Fibroblast of lung (primary cell): ENCODE measurements at regions not wholly inside any gene's neighbourhood (a gene's known extent, or its start where the extent isn't known, plus 50 kb on each side); places are given as distances from the start of the nearest gene placed in this dataset.

Experiments used
- DNase-seq, 2 donors: peaks; one replicate each; pipeline versions ENCODE4 v3.0.0 to v3.0.0-alpha.2; 2010; ENCODE audit warnings: low read depth in 2 of 2
- H2AFZ ChIP-seq: 2 replicates; pipeline ENCODE4 v1.5.1; 2012; ENCODE audit warnings: low read length, control low read depth, inconsistent platforms
- H3K27ac ChIP-seq: 2 replicates; pipeline ENCODE4 v1.5.1; 2011; ENCODE audit warnings: low read length, control low read depth; ENCODE audit not compliant: insufficient read depth
- H3K27me3 ChIP-seq: 2 replicates; pipeline ENCODE4 v1.5.1; 2011; ENCODE audit warnings: mild to moderate bottlenecking, low read length; ENCODE audit not compliant: control insufficient read depth, insufficient read depth
- H3K36me3 ChIP-seq: 2 replicates; pipeline ENCODE4 v1.5.1; 2011; ENCODE audit warnings: low read length; ENCODE audit not compliant: control insufficient read depth, insufficient read depth
- H3K4me1 ChIP-seq: 2 replicates; pipeline ENCODE4 v1.5.1; 2011; ENCODE audit warnings: low read length; ENCODE audit not compliant: control insufficient read depth, insufficient read depth; ENCODE audit errors: extremely low read depth
- H3K4me2 ChIP-seq: 2 replicates; pipeline ENCODE4 v1.5.1; 2011; ENCODE audit warnings: low read length, control low read depth; ENCODE audit not compliant: insufficient read depth; ENCODE audit errors: extremely low read depth
- H3K4me3 ChIP-seq, 4 experiments: fragments of 200-600 bp in 1 of 4; sonication (generic) in 1 of 4; replicated peaks in 1 of 4; 2 replicates each; pipeline ENCODE4 v1.5.1; 2011 to 2016; ENCODE audit warnings: low read length in 4 of 4, low read depth in 3 of 4, mild to moderate bottlenecking in 3 of 4, control low read depth in 2 of 4, inconsistent platforms in 1 of 4, mixed read lengths in 1 of 4; ENCODE audit not compliant: insufficient read depth in 1 of 4; ENCODE audit errors: control extremely low read depth in 1 of 4
- H3K79me2 ChIP-seq: 2 replicates; pipeline ENCODE4 v1.5.1; 2012; ENCODE audit warnings: mild to moderate bottlenecking, low read length, inconsistent platforms; ENCODE audit not compliant: control insufficient read depth, insufficient read depth
- H3K9ac ChIP-seq: 2 replicates; pipeline ENCODE4 v1.5.1; 2011; ENCODE audit warnings: mild to moderate bottlenecking, low read length, control low read depth; ENCODE audit not compliant: insufficient read depth
- H3K9me3 ChIP-seq: 2 replicates; pipeline ENCODE4 v1.5.1; 2012; ENCODE audit warnings: low read depth, low read length; ENCODE audit not compliant: control insufficient read depth, insufficient read depth
- H4K20me1 ChIP-seq: 2 replicates; pipeline ENCODE4 v1.5.1; 2011; ENCODE audit warnings: low read length; ENCODE audit not compliant: control insufficient read depth, insufficient read depth; ENCODE audit errors: extremely low read depth
- CTCF ChIP-seq, 2 donors: IDR thresholded peaks in 1 of 2; conservative IDR thresholded peaks in 1 of 2; 1 replicate in 1 of 2; 2 replicates in 1 of 2; pipeline ENCODE4 v1.5.1; 2011 to 2012; ENCODE audit warnings: low read length in 2 of 2, control low read depth in 1 of 2, inconsistent platforms in 1 of 2, low read depth in 1 of 2, mild to moderate bottlenecking in 1 of 2
- EZH2 ChIP-seq: IDR thresholded peaks from 2 replicates; pipeline ENCODE4 v1.5.1; 2012; ENCODE audit warnings: low read length, control low read depth, mild to moderate bottlenecking; ENCODE audit errors: missing control alignments

GRCh38 chr6:169112483-169113320 lies 140.9 kb downstream of the THBS2 start:
- H3K79me2 ChIP-seq = no peaks in the 10 kb centered on the region
- no peak overlapping the region for H3K4me3 ChIP-seq
- no peak overlapping the region for H3K27ac ChIP-seq
- no peak overlapping the region for H2AFZ ChIP-seq
- TF ChIP-seq EZH2 (no peak), CTCF (conservative IDR thresholded peaks at IDR 0.05 in 1 of 2, IDR thresholded peaks at IDR 0.05 in 1 of 2; ENCODE audit: low read depth in 1 of 2, low read length in 2 of 2) (no peak)
- no peaks in the 10 kb centered on the region for H3K27me3 ChIP-seq
- no peak overlapping the region for H3K4me2 ChIP-seq
- H3K4me1 ChIP-seq = no peaks in the 10 kb centered on the region
- H4K20me1 ChIP-seq = no peaks in the 10 kb centered on the region
- H3K36me3 ChIP-seq = no peaks in the 10 kb centered on the region
- H3K9me3 ChIP-seq = no peaks in the 10 kb centered on the region
- no peak overlapping the region for H3K9ac ChIP-seq
- no peak for DNase-seq

GRCh38 chr6:169111203-169111602 lies 142.4 kb downstream of the THBS2 start:
- H3K79me2 ChIP-seq = no peaks in the 10 kb centered on the region
- TF ChIP-seq EZH2 (no peak), CTCF (conservative IDR thresholded peaks at IDR 0.05 in 1 of 2, IDR thresholded peaks at IDR 0.05 in 1 of 2; ENCODE audit: low read depth in 1 of 2, low read length in 2 of 2) (no peak)
- no peak overlapping the region for H3K9ac ChIP-seq
- no peak overlapping the region for H3K27ac ChIP-seq
- no peak overlapping the region for H2AFZ ChIP-seq
- H3K4me1 ChIP-seq = no peaks in the 10 kb centered on the region
- no peaks in the 10 kb centered on the region for H3K36me3 ChIP-seq
- no peak overlapping the region for H3K4me3 ChIP-seq
- no peaks in the 10 kb centered on the region for H3K27me3 ChIP-seq
- no peaks in the 10 kb centered on the region for H4K20me1 ChIP-seq
- DNase-seq = no peak
- no peak overlapping the region for H3K4me2 ChIP-seq
- H3K9me3 ChIP-seq = no peaks in the 10 kb centered on the region

GRCh38 chr6:169109411-169110220 lies 144.0 kb downstream of the THBS2 start:
- Histone ChIP-seq H3K4me2 (no peak overlapping the region), H3K27ac (no peak overlapping the region), H3K9me3 (no peaks in the 10 kb centered on the region), H2AFZ (no peak overlapping the region), H3K79me2 (no peaks in the 10 kb centered on the region), H4K20me1 (no peaks in the 10 kb centered on the region), H3K27me3 (no peaks in the 10 kb centered on the region), H3K36me3 (no peaks in the 10 kb centered on the region), H3K4me3 (no peak overlapping the region), H3K9ac (no peak overlapping the region), H3K4me1 (no peaks in the 10 kb centered on the region)
- TF ChIP-seq EZH2 = no peak
- DNase-seq = no peak
